HG03045 (cell line): ENCODE measurements at regions not wholly inside any gene's neighbourhood (a gene's known extent, or its start where the extent isn't known, plus 50 kb on each side); places are given as distances from the start of the nearest gene placed in this dataset.

Source experiments
- ATAC-seq: cut with Tn5 transposase; IDR thresholded peaks from one replicate; pipeline ENCODE4 v1.9.1; 2021; ENCODE audit warnings: mild to moderate bottlenecking, moderate library complexity; ENCODE audit not compliant: unreplicated experiment

DNA sequence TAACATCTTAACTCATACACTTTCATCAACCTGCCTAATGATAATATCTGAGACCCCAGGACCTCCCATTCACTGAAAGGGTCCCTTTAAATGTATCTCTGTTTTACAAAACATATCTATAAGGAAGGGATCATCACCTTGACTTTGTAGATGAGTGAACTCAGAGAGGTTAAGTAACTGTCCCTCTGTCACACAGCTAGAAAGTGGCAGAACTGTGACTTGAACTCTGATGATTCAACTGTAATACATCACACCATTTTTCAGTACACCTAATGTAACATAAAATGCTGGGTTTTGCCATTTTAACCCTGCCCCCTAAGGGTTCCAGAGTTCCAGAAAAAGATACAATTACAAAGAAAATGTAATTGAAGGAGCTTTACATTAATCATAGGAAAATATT is 234.6 kb downstream of the ZEB2 start:
- no peak for ATAC-seq

DNA sequence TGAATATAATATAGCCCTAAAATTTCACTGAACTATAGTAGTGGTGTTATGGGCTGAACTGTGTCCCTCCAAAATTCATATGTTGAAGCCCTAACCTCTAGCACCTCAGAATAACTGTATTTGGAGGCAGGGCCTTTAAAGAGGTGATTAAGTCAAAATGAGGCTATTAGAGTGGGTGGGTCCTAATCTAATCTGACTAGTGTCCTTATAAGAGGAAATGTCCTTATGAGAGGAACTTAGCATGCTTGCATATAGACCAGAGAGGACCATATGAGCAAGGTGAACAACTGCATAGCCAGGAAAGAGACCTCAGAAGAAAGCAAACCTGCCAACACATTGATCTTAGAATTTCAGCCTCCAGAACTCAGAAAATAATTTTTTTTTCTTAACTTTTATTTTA is 238.4 kb downstream of the ZEB2 start:
- no peak for ATAC-seq

DNA sequence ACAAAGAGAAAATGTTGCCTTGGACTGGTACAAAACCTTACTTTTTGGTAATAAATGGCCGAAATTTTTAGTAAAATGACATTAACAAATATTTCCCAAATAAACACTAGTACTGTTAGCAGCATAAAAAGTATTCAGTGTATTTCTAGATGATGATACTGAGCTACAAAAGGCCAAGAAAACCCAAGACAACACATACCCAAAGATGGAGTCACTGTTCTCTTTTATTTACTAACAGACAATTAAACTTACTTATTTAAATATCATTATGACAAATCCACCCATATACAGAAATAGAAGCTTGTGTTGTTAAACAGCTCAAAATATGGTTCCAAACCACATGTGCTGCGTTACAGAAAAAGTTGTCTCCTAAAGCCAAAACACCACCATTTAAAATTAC is 239.9 kb downstream of the ZEB2 start:
- ATAC-seq, result no peak

DNA sequence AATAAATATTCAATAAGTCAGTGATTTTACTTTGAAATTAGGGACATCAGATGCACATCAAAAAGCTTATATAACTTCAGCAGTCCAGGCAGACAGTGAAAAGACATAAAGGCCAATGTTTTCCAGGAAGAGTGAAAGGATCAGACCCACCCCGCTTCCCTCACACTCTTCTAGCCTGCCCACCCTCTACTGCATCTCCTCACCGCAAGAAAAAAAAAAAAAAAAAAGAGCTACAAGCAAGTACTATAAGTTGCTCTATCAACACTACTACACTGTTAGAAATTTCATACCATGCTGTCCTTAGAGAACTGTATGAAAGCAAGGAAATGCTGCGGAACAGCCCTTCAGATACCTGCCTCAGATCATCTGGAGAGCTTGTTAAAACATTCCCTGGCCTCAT is 240.8 kb downstream of the ZEB2 start:
- no peak for ATAC-seq

DNA sequence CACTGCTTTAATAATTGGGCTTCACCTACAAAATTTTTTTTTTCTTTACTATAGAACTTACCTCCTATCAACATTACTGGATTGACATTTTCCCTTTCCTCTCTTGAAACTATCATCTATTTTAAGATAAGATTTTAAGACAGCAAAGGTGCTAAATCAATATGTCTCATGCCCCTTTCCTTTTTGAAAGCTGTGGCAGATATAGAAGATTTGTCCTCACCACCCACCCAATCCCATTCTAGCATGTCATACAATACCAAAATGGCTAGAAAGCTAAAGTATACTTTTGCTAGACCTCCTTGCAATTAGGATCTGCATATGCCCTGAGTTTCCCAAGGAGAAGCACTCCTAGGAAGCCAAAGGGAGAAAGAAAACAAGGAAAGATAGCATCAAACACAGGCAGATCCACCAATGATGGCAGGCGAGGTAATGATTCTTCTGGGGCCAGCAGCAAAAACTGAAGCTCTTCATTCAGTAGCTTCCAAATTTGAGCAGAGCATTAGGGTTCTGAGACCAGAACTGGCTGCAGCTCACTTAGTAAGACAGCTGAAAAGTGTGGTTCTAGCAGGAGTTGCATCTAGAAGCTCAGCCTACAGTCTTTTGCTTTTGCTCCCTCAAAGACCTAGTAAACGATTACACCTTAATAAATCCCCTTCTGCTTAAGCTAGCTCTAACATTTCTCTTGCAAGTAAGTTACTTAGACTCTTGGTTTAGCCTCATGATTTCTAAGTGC is 242.1 kb downstream of the ZEB2 start:
- ATAC-seq, result no peak

DNA sequence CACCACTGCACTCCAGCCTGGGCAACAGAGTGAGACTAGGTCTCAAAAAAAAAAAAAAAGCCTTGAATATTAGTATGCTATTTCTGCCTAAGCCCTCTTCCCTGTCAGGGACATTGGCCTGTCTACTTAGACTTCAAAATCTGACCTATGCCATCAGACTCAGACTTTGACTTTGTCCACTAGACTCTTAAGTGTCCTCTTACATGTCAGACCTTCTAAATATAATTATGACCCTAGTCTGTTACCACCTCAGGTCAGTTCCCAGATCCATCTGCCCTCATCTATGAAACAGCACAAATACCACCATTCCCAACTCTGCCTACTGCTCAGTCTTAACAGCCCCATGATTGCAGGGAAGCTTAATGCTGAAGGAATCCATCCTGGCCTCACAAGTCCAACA is 244.6 kb downstream of the ZEB2 start:
- ATAC-seq, result no peak

DNA sequence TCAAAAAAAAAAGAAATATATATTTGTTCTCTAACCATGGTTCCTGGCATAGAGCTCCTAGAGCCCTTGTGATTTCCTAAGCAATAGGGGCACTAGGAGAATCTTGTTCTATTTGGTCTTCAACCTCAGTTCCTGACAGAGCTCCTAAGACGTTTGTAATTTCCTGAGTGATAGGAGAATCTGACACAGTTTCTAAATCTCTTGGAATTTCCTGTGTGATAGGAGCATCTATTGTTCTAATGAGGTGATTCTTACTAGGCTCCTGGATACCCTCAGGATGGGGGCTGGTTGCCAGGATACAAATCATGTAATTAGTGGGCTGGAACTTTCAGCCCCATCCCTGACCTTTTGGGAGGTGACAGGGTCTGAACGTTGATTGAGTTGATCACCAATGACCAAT is 245.8 kb downstream of the ZEB2 start:
- no peak for ATAC-seq

DNA sequence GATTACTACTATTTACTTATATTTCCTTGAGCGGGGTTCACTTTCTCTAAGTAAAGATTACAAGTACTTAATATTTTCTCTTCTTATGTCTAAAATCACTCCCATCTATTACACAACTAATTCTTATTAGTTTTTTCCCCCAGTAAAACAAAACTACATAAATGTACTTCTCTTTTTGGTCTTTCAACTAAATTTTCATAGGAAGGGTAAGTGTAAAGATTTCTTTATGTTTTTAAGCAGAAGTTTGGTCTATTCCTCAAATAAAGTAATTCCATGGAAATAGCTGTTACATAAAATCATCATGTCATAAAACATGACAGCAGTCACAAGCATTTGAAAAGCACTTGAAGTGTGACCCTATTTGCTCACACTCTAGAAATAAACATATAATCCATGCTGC is 249.0 kb downstream of the ZEB2 start:
- ATAC-seq, result no peak

DNA sequence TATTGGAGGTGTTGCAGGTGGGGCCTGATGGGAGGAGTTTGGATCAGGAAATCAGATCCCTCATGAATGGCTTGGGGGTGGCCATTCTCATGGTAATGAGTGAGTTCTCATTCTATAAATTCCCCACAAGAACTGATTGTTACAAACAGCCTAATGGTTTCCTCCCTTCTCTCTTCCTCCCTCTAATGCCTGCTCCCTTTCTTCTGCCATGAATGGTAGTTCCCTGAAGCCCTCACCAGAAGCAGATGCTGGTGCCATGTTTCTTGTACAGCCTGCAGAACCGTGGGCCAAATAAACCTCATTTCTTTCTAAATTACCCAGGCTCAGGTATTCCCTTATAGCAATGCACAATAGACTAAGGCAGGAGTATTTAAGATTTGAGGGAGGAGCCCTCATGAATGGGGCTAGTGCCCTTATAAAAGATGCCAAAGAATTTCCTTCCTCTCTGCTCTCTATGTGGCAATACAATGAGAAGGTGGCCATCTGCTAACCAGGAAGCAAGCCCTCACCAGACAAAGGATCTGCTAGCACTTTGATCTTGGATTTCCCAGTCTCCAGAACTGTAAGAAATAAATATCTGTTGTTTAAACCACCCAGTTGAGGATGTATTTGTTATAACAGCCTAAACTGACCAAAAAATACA is 251.8 kb downstream of the ZEB2 start:
- no peak for ATAC-seq

DNA sequence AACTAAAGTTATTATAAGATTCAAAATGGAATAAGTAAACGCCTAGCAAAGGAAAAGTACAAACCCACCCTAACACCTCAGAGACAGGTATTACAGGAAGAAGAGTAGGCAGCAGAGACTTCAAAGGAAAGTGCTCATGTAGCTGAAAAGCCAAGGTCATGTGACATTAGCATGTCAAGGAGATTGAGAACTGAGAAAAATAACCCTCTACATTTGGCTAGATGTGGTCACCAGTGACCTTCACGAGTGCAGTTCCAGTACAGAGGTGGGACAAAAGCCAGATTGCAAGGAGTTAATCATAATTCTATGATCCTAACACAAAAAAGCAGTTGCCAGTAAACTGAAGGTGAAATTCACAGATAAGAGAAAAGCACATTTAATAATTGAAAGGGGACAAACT is 252.7 kb downstream of the ZEB2 start:
- ATAC-seq, result peak; percentile 89

DNA sequence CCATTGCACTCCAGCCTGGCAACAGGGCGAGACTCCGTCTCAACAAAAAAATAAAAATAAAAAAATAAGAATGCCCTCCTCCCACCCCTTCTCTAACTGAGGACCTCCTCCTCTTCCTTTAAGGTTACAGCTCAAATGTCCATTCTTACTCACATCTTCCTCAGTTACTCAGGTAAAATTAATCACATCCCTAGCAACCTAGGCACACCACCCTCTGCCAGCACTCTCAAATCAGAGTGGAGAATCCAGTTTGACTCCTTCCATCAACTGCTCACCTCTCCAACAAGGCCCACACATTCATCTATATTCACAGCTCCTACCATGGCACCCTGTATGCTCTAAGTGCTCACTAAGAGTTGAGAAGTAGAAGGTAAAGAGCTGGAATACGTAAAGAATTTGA is 254.3 kb downstream of the ZEB2 start:
- no peak for ATAC-seq

DNA sequence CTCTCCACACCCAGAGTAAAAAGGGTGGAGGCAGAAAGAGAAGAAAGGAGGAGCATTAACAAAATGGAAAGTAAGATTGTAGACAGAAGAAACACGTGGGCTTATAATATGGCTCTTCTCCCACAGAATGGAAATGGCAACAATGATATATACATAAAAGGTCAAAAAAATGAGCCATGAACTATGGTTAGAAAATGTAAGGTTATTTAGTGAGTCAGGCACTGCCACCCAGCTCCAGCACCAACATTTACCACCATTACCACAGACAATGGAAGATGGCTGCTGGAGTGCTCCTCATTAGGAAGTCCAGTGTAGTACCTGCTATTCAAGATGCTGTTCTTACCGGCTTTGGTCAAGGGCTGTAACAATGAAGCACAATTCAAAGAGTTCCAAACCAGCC is 258.0 kb downstream of the ZEB2 start:
- no peak for ATAC-seq

DNA sequence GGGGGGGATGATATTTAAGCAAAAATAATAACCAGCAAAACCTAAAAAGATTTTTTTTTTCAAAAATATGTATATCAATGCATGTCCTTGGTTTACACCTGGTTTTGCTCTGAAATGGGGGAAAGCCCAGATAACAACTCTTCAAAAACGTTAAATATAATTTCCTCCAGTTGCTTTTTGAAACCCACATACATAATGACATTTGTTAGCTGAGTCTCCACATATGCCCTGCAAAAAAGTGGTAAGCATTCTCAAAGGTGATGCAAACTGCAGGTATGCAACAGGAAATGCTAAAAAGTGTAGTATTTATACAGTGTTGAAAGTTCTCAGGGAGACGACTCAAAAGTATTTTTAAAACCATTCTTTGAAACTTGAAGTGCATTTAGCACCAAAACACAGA is 258.6 kb downstream of the ZEB2 start:
- no peak for ATAC-seq

DNA sequence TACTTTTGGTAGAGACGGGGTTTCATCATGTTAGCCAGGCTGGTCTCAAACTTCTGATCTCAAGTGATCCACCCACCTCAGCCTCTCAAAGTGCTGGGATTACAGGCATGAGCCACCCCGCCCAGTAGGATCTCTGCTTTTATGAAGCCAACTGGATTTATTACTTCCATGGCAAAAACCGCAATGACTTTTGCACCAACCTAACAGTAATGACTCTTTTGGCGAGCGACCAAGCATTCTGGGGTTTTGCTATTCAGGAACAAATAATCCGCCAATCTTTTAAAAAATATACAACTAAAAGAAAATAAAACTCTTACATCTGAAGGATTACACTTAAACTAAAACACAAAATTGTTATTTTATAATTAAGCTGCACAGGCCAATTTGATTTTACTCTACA is 260.6 kb downstream of the ZEB2 start:
- no peak for ATAC-seq

DNA sequence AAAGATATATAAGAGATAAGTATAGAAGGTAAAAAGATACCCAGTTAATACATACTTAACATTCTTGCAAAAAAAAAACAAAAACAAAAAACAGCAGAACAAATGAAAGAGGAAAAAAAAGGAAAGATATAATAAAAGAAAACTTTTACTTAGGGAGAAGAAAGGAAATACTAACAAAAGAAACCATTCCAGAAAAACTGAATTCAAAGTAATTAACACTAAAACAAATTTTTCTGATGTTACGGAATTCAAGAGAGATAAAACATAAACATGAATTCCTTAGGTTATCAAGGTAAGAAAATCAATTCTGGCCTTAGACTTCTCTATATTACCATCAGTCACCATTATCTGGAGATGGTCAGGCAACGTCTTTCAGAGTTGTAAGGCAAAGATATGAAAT is 261.8 kb downstream of the ZEB2 start:
- no peak for ATAC-seq

DNA sequence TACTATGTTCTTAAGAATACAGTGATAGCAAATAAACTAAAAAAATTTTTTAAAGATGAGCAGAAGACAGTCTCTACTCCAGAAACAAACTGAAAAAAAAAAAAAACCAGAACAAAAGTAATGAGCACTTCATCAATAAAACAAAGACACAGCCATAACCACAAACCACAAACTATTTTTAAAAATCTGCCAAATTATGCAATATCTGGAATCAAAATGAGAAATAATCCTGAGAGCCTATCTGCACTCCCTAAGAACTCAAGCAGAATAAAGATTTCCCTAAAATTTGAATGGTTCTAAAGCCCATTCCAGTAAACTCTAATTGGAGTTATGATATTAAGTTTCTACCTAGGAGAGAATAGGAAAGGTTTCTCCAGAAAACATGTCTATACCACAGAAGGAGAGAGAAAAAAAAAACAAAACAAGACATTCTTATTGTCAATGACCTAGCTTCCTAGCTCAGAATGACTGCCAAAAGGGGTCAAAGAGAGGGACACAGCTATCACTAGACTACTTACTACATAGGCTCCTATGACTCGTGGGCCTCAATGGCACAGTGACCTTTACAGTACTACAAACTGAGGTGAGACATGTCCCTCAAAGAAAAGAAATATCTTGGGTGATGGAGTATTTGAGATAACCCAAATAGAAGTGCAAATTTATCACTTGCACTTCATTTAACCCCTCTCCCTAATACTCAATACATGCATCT is 262.8 kb downstream of the ZEB2 start:
- ATAC-seq, result no peak

DNA sequence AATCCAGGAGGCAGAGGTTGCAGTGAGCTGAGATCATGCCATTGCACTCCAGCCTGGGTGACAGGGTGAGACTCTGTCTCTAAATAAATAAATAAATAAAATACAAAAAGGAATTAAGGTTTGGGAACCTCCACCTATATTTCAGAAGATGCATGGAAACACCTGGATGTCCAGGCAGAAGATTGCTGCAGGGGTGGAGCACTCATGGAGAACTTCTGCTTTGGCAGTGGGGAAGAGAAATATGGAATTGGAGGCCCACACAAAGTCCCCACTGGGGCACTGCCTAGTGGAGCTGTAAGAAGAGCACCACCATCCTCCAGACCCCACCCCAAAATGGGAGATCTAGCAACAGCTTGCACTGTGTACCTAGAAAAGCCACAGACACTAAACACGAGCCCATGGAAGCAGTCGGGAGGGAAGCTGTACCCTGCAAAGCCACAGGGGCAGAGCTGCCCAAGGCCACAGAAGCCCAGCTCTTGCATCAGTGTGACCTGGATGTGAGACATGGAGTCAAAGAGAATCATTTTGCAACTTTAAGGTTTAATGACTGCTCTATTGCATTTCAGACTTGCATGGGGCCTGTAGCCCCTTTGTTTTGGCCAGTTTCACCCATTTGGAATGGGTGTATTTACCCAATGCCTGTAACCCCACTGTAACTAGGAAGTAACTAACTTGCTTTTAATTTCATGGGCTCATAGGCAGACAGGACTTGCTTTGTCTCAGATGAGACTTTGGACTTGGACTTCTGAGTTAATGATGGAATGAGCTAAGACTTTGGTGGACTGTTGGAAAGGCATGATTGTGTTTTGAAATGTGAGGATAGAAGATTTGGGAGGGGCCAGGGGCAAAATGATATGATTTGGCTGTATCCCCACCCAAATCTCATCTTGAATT is 265.3 kb downstream of the ZEB2 start:
- ATAC-seq, result no peak

DNA sequence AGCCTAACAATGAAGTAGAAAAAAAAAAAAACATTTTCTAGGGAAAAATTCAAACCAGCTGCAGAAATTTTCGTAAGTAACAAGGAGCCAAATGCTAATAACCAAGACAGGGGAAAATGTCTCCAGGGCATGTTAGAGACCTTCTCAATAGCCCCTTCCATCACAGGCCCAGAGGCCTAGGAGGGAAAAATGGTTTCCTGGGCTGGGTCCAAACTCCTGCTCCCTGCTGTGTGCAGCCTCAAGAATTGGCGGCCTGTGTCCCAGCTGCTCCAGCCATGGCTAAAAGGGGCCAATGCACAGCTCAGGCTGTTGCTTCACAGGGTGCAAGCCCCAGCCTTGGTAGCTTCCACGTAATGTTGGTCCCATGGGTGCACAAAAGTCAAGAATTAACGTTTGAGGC is 266.2 kb downstream of the ZEB2 start:
- no peak for ATAC-seq

DNA sequence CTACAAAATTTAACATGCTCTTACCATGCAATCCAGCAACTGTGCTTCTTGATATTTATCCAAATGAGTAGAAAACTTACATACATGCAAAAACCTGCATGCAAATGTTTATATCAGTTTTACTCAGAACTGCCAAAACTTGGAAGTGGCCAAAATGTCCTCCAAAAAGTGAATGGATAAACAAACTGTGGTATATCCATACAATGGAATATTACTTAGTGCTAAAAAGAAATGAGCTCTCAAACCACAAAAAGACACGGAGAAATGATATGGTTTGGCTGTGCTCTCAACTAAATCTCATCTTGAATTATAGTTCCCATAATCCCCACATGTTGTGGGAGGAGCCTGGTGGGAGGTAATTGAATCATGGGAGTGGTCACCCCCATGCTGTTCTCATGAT is 267.2 kb downstream of the ZEB2 start:
- no peak for ATAC-seq

DNA sequence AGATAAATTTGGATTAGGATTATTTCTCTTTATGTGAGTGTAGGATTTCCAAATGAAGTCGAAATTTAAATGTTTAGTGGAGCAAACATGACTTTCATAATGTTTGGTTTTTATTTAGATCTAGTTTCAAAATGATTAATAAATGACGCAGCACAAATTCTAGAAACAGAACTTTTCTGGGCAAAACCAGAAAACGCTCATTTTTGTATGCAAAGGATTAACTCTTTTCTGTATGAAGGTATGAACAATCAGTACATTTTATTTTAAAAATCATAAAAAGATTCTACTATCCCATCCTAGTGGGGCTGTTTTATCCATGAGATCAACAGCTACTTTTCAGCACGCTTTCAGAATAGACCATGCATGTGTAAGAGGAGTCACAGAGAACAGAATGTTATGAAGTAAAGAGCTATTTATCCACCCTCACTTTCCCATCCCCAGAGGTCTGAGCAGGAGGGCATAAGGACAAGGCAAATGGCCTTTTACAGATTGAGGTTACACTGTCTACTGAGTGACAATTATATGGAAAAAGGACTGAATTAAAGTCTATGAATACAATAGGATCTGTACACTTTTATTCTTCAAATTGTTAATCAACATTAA is 270.8 kb downstream of the ZEB2 start:
- no peak for ATAC-seq
